NCI-H128 (cell line): ENCODE measurements at regions not wholly inside any gene's neighbourhood (a gene's known extent, or its start where the extent isn't known, plus 50 kb on each side); places are given as distances from the start of the nearest gene placed in this dataset.
"Not testable (repeated sequence)": the region's sequence is repeated elsewhere in the genome, so short reads cannot be mapped to it uniquely, and the experiment has no call there.

Experiments
- DNase-seq: peaks from one replicate; lab custom pipeline; 2025; ENCODE audit not compliant: unreplicated experiment; lab: John Stamatoyannopoulos, UW

GRCh38 chr18:22731398-22731797, 201.7 kb upstream of the RBBP8 start:
- no peak for DNase-seq

DNA sequence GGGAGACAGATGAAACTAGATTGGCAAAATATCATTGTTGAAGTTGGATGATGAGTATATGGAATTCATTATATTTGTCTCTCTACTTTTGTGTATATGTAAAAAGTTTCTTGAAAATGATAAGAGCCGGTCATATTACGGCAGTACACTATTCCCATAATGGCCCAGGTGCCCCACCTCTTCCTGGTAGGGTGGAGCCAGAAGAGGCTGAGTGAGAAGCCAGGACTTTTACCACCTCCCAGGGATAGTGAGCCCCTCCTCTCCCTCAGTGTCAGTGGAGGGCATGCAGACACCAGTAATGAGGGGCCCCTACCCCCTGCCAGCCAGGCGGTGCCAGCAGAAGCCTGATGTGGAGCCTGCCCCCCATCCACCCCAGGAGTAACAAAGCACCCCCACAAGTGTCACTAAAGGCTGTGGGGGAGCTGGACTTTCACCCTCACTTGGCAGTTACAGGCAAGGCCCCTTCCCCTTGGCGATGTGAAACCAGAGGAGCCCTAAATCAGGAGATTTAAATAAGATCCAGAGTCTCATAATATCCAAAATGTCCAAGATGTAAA, 198.9 kb upstream of the RBBP8 start:
- no peak for DNase-seq

DNA sequence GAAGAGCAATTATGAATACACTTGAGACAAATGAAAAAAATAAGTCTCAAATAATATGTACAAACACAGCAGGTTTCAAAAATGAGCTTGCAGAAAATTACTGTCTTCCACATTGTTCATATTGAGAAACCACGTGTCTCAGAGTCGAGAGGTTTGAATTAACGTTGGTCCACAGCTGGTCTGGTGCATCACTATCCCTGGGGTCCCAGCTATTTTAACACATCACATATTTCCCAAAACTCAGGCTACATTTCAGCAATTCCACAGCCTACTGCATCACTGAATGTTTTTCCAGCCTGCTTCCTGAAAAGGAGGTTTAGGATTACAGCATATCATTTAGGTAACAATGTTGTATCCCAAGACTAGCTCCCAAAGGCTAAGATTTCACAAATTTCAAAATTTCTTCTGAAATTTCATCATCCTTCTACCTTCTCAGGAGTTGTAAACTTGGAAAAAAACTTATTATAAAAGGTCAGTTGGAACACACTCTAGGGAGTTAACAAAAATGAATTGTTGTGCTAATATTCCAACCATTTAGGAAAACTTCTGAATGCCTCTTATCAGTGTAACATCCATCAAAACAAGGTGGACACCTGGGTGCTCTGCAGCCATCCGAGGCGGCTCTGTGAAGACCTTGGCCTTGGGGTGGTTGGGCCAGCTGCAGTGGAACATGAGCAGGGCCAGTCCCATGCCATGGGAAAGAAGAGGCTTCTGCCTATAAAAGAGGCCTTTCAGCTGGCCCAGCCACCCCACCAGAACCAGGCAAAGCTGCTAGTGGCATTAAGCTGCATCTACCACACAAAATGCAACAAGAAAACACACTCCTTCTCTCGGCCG, 198.1 kb upstream of the RBBP8 start:
- DNase-seq: no peak

GRCh38 chr18:22737054-22737453, 196.1 kb upstream of the RBBP8 start:
- no peak for DNase-seq

GRCh38 chr18:22739061-22739642, 194.0 kb upstream of the RBBP8 start:
- DNase-seq: no peak

DNA sequence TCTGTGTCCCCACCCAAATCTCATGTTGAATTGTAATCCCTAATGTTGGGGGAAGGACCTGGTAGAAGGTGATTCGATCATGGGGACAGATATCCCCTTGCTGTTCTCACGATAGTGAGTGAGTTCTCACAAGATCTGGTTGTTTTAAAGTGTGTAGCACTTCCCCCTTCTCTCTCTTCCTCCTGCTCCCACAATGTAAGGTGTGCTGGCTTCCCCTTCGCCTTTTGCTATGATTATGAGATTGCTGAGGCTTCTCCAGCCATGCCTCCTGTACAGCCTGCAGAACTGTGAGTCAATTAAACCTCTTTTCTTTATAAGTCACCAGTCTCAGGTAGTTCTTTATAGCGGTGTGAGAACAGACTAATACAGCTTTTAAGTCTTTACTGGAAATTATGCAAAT, 193.3 kb upstream of the RBBP8 start:
- DNase-seq: no peak

DNA sequence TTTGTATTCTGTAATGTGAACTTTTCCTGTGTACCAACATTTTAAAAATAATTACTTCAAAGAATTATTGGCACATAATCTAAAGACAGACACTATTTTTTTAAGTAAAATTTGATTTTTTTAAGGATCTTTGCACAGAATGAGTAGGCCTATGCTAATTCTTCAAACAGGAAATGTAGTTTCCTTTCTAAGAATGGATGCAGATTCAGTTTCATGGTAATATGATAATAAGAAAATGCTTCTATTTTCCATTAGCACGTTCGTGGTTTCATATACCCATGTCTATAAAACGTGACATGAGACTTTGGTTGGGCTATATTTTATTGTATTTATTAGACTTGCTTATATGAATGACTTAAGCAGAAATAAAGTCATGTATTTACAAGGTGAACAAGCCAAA, 191.8 kb upstream of the RBBP8 start:
- no peak for DNase-seq

- no peak for DNase-seq
These were observed 190.7 kb upstream of the RBBP8 start for GRCh38 chr18:22742409-22742808.

GRCh38 chr18:22745966-22746365, 187.2 kb upstream of the RBBP8 start:
- no peak for DNase-seq

DNA sequence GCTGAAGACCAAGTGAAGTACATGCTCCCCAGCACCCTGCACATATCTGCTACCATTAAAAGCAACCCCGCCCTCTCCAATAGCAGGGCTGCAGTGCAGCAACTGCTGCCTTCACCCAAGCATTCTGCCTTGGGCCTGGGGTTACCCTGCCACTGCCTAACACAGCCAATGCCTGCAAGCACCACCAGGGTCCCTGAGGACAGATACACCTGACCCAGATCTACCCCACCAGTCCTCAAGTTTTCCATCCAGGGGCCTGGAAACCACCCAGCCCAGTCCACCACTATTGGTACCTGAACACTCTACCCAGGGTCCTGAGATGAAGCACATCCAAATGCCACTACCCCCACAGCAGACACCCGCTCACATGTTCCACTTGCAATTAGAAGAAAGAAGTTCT, 181.1 kb upstream of the RBBP8 start:
- no peak for DNase-seq

DNA sequence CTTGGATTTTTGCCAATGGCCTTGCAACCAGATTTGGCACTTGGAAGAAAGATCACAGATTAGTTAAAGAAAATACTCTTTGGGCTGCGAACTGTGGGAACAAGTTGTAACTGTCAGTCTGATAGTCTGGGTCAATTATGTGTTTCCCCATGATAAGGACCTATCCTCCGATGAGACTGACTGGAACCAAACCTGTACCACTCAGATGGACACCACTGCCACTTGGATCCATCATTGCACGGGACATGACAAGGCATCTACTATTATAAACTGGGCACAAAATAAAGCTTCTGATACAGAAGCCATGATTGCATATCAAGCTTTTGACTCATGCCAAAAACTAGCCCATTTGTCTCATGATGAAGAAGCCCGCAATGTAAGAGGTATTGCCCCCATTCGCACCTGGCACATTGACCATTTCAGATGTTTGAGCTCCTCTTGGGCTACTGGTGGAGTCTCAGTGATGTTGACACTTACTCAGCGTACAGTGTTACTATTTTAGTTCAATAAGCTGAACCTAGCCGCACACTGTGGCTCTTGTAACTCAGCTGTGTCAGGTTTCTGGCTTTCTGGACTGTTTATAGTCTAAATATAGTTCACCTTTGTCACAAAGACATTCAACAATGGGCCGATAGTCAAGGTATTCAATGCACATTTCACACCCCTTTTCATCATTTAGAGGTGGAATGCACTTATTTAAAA, 179.8 kb upstream of the RBBP8 start:
- no peak for DNase-seq

DNA sequence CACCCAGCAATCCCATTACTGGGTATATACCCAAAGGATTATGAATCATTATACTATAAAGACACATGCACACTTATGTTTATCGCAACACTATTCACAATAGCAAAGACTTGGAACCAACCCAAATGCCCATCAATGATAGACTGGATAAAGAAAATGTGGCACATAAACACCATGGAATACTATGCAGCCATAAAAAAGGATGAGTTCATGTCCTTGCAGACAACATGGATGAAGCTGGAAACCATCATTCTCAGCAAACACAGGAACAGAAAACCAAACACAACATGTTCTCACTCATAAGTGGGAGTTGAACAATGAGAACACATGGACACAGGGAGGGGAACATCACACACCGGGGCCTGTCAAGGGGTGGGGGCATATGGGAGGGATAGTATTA, 169.1 kb upstream of the RBBP8 start:
- not testable (repeated sequence) for DNase-seq

DNA sequence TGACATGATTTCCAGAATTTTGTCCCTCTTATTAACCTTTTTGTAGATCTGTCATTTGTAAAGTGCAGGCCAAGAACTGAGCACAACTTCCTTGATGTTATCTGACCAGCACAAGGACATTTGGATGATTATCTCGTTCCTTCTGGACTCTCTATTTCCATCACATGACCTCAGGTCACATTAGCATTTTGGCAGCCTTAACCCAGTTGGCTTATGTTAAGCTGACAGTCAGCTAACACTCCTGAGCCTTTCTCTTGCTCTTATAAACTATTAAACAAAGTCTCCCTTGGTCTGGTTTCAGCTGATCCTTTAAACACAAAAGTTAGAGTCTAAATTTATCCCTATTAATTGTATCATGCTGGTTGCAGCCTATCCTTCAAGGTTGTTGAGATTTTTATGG, 167.2 kb upstream of the RBBP8 start:
- DNase-seq: no peak

- no peak for DNase-seq
These were observed 165.5 kb upstream of the RBBP8 start for GRCh38 chr18:22767653-22768052.

GRCh38 chr18:22773944-22774343, 159.2 kb upstream of the RBBP8 start:
- no peak for DNase-seq

DNA sequence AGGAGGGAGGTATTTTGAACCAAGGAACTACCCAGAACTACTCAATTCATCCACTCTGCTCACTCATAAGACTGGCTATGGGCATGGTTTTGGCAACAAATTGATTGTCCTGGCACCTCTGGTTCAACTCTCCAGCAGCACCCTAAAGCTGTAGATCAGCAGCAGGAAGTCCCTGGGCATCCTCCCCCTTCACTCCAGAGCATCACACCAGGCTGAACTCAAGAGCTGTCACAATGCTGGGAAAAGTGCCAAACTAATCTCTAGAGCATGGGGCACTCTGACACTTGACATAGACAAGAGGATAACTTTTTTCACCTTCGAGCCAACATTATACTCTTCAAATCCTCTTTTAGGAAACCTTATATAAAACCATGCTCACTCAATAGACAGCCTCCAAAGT, 154.1 kb upstream of the RBBP8 start:
- DNase-seq: peak; percentile 9

DNA sequence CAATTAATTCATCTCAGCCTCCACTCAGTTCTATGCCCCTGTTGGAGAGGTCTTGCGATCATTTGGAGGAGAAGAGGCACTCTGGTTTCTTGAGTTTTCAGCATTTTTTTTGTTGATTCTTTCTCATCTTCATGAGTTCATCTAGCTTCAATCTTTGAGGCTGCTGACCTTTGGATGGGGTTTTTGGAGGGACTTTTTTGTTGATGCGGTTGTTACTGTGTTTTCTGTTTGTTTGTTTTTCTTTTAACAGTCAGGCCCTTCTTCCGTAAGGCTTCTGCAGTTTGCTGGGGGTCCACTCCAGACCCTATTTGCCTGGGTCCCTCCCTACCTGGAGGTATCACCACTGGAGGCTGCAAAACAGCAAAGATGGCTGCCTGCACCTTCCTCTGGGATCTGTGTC, 149.9 kb upstream of the RBBP8 start:
- no peak for DNase-seq

- no peak for DNase-seq
These were observed 149.5 kb upstream of the RBBP8 start for GRCh38 chr18:22783662-22784076.

- no peak for DNase-seq
These were observed 144.1 kb upstream of the RBBP8 start for GRCh38 chr18:22789052-22789451.

DNA sequence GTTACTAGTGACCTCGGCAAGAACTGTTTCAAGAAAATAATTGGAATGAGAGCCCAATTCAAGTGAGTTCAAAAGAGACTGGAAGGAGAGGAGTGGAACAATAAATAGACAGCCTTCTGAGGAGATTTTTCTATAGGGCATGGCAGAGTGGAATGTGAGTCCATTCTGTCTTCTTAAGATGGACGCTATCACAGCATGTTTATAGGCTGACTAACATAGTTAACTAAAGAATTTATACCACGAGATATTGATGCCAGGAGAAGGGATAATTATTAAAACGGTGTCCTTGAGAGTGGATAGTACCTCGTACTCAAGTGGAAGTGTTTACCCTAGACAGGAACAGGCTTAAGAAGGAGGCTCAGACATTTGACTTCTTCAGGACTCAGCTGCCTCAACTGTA, 143.5 kb upstream of the RBBP8 start:
- DNase-seq: no peak

- DNase-seq: no peak
These were observed 142.4 kb upstream of the RBBP8 start for GRCh38 chr18:22790545-22791309.
